Fibroblast of the aortic adventitia (primary cell): ENCODE measurements at regions not wholly inside any gene's neighbourhood (a gene's known extent, or its start where the extent isn't known, plus 50 kb on each side); places are given as distances from the start of the nearest gene placed in this dataset.
"Not testable (repeated sequence)": the region's sequence is repeated elsewhere in the genome, so short reads cannot be mapped to it uniquely, and the experiment has no call there.

Source experiments
- DNase-seq: peaks from one replicate; pipeline ENCODE4 v3.0.0-alpha.2; 2010; ENCODE audit warnings: low read depth
- H3K4me3 ChIP-seq: 2 replicates; pipeline ENCODE4 v1.5.1; 2011; ENCODE audit warnings: low read depth, mild to moderate bottlenecking, control low read depth, low read length, moderate library complexity
- TF ChIP-seq, protein P1 (sequence below): IDR thresholded peaks from 2 replicates; pipeline ENCODE4 v1.5.1; 2011; ENCODE audit warnings: mild to moderate bottlenecking, low read length, control low read depth, inconsistent platforms; ENCODE audit not compliant: insufficient read depth

DNA sequence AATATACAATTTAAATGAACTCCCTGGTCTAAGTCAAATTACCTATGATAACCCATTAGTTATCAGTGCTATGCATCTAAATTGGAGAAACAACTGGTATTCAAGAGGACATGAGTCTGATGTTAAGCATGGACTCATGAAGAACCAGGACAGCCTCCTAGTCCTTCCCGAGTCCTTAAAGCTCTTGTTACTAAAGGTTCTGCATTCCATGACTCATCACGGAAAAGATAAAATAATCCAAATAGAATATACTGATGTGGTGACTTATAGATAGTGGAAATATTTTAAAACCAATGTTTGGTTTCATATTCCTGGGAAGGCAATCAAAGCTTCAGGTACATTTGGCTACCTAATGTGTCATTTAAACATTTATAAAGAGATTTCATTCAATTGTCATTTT is 117.2 kb upstream of the PMCH start:
- peak; percentile 2 for DNase-seq
- H3K4me3 ChIP-seq: no peak overlapping the region
- TF ChIP-seq, protein P1, sequence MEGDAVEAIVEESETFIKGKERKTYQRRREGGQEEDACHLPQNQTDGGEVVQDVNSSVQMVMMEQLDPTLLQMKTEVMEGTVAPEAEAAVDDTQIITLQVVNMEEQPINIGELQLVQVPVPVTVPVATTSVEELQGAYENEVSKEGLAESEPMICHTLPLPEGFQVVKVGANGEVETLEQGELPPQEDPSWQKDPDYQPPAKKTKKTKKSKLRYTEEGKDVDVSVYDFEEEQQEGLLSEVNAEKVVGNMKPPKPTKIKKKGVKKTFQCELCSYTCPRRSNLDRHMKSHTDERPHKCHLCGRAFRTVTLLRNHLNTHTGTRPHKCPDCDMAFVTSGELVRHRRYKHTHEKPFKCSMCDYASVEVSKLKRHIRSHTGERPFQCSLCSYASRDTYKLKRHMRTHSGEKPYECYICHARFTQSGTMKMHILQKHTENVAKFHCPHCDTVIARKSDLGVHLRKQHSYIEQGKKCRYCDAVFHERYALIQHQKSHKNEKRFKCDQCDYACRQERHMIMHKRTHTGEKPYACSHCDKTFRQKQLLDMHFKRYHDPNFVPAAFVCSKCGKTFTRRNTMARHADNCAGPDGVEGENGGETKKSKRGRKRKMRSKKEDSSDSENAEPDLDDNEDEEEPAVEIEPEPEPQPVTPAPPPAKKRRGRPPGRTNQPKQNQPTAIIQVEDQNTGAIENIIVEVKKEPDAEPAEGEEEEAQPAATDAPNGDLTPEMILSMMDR: no peak

DNA sequence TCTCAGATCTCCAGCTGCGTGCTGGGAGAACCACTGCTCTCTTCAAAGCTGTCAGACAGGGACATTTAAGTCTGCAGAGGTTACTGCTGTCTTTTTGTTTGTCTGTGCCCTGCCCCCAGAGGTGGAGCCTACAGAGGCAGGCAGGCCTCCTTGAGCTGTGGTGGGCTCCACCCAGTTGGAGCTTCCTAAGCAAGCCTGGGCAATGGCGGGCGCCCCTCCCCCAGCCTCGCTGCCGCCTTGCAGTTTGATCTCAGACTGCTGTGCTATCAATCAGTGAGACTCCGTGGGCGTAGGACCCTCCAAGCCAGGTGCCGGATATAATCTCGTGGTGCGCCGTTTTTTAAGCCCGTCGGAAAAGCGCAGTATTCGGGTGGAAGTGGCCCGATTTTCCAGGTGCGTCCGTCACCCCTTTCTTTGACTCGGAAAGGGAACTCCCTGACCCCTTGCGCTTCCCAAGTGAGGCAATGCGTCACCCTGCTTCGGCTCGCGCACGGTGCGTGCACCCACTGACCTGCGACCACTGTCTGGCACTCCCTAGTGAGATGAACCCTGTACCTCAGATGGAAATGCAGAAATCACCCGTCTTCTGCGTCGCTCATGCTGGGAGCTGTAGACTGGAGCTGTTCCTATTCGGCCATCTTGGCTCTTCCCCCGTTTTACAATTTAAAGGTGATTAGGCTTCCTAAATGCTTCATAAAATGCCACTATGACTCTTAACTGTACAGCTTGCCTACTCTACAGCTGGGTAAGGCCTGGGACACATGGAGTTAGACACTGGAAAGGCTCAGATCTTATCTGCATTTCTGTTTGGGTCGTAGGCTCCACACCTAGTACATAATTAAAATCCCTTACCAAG is 115.7 kb upstream of the PMCH start:
- H3K4me3 ChIP-seq, DNase-seq: not testable (repeated sequence)

DNA sequence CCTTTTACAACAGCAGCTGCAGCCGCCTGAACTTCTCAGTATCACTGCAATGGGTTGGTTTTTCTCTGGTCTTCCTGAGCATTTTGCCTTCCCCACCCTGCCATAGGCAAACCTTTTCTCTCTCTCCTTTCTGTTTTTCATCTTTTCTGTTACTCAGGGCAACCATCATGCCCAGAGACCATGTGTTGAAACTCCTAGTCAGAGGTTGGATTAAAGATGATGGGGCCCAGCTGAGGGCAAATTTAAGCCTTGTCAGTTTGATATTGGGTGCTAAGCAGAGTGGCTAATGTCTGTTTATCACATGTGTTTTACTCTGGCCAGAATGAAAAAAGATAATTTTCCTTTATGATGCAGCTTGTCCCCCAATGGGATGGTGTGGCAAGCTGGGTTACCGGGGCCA is 107.9 kb upstream of the PMCH start:
- TF ChIP-seq, protein P1: no peak
- H3K4me3 ChIP-seq: no peak overlapping the region
- DNase-seq: no peak

DNA sequence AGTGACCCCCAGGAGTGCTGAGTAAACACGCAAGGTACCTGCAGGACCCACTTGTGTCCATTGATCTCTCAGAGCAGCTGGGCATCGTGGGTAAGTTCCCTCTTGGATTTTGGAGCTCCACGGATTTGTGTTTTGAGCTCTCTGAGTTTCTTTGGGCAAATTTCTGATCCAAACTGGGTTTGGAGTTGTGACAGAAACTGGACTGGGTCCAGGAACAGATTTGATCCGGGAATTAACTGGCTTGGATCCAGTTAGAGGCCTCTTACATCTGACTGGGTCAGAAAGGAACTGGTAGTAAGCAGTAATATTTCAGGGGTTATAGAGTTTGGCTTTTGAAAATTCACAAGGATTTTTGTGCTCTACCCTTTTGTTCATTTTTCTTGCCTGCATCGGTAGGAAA is 107.0 kb upstream of the PMCH start:
- DNase-seq, H3K4me3 ChIP-seq: not testable (repeated sequence)

DNA sequence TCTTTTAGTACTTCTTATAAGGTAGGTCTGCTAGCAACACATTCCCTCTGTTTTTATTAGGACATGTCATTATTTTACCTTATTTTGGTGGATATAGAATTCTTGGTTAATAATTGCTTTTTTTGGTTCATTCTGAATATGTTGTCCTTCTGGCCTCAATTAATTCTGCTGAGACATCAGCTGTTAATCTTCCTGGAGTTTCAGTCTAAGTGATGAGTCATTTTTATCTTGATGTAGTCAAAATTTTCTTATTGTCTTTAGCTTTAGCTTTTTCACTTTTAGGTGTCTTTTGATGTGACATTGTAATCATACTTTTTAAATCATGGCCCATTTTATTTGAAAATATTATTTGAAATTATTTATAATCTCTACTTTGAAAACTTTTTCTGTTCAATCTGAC is 104.9 kb upstream of the PMCH start:
- no peak for DNase-seq
- TF ChIP-seq, protein P1: no peak
- no peak overlapping the region for H3K4me3 ChIP-seq

DNA sequence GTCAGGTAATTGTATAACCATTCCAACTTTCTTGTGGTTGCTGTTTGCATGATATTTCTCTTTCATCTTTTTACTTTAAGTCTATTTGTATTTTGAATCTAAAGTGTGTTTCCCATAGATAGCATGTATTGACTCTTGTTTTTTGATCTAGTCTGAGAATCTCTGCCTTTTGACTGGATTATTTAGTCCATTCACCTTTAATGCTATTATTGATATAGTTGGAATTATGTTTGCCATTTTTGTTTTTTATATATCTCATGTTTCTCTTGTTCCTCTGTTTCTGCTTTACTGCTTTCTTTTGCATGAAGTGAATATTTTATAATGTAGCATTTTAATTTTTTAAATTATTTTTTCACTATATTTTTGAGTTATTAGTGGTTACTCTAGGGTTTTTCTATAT is 103.9 kb upstream of the PMCH start:
- no peak overlapping the region for H3K4me3 ChIP-seq
- no peak for DNase-seq
- TF ChIP-seq, protein P1: no peak

DNA sequence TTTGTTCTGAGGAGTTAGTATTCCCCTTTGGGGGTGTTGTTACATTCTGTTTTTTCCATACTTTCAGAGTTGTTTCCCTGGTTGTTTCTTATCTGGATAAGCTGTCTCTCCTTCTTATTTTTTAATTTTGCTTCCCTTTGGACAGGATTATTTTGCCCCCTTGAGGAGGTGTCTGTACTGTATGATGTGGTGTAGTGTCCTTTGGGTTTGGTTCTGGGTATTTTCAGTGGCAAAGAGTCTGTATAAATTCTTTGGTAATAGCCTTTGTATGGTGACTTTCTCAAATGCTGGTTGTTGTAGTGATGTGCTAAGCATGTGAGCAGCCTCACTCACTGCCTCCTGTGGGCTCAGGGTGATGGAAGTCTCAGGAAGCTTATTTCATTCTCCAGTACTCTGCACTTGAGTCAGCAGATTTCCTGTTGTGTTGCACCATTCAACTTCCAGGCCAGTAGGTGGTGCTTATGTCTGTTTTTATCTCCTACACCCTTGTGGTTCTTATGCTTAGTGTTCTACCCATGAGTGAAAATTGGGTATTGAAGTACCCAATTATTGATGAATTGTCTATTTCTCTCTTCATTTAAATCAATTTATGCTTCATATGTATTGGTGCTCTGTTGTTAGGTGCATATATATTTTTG is 103.3 kb upstream of the PMCH start:
- peak; percentile 50 for DNase-seq
- no peak overlapping the region for H3K4me3 ChIP-seq
- TF ChIP-seq, protein P1: peak; percentile 38

DNA sequence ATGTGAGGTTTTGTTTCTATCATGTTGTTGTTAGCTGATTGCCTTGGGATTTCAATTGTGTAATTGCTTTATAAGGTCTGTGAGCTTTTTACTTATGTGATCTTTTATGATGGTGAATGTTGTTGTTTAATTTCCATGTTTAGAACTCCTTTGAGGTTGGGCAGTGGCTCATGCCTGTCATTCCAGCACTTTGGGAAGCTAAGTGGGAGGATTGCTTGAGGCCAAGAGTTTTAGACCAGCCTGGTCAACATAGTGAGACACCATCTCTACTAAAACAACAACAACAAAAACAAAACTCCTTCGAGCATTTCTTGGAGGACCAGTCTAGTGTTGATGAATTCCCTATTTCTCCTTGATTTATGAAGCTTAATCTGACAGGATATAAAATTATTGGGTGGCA is 102.1 kb upstream of the PMCH start:
- DNase-seq: no peak
- TF ChIP-seq, protein P1: no peak
- H3K4me3 ChIP-seq: no peak overlapping the region
